Stimulated activated CD8-positive, alpha-beta memory T cell treated with anti-CD3 and anti-CD28 coated beads, Interleukin-4, amount 100 ng/mL, for 48 hours (primary cell): ENCODE measurements at regions not wholly inside any gene's neighbourhood (a gene's known extent, or its start where the extent isn't known, plus 50 kb on each side); places are given as distances from the start of the nearest gene placed in this dataset.
"Not testable (repeated sequence)": the region's sequence is repeated elsewhere in the genome, so short reads cannot be mapped to it uniquely, and the experiment has no call there.

Source experiments
- DNase-seq: peaks from one replicate; pipeline ENCODE4 v3.0.0-alpha.2; 2020

- DNase-seq: no peak
These were observed 308.6 kb upstream of the NRP1 start for GRCh38 chr10:33643042-33643441.

- DNase-seq: no peak
These were observed 304.4 kb upstream of the NRP1 start for GRCh38 chr10:33638891-33639290.

GRCh38 chr10:33638374-33638773, 303.9 kb upstream of the NRP1 start:
- DNase-seq: no peak

GRCh38 chr10:33635967-33636515, 301.6 kb upstream of the NRP1 start:
- no peak for DNase-seq

GRCh38 chr10:33632432-33632831, 298.0 kb upstream of the NRP1 start:
- DNase-seq: no peak

GRCh38 chr10:33631991-33632390, 297.5 kb upstream of the NRP1 start:
- DNase-seq: no peak

- no peak for DNase-seq
These were observed 296.3 kb upstream of the NRP1 start for GRCh38 chr10:33630761-33631160.

- no peak for DNase-seq
These were observed 293.1 kb upstream of the NRP1 start for GRCh38 chr10:33627611-33628010.

GRCh38 chr10:33626798-33627466, 292.5 kb upstream of the NRP1 start:
- no peak for DNase-seq

- DNase-seq: no peak
These were observed 289.2 kb upstream of the NRP1 start for GRCh38 chr10:33623669-33624068.

- no peak for DNase-seq
These were observed 286.6 kb upstream of the NRP1 start for GRCh38 chr10:33621101-33621500.

GRCh38 chr10:33618196-33618595, 283.7 kb upstream of the NRP1 start:
- no peak for DNase-seq

- no peak for DNase-seq
These were observed 283.1 kb upstream of the NRP1 start for GRCh38 chr10:33617381-33618080.

- DNase-seq: no peak
These were observed 282.5 kb upstream of the NRP1 start for GRCh38 chr10:33616956-33617355.

- DNase-seq: no peak
These were observed 278.1 kb upstream of the NRP1 start for GRCh38 chr10:33612551-33612950.

GRCh38 chr10:33612116-33612515, 277.6 kb upstream of the NRP1 start:
- no peak for DNase-seq

GRCh38 chr10:33611423-33611822, 277.0 kb upstream of the NRP1 start:
- DNase-seq: no peak

GRCh38 chr10:33609546-33609945, 275.1 kb upstream of the NRP1 start:
- DNase-seq: no peak

- no peak for DNase-seq
These were observed 267.8 kb upstream of the NRP1 start for GRCh38 chr10:33602278-33602677.

- no peak for DNase-seq
These were observed 265.9 kb upstream of the NRP1 start for GRCh38 chr10:33600381-33600780.

GRCh38 chr10:33596422-33596821, 262.0 kb upstream of the NRP1 start:
- no peak for DNase-seq

- no peak for DNase-seq
These were observed 260.0 kb upstream of the NRP1 start for GRCh38 chr10:33594475-33594874.

GRCh38 chr10:33588974-33589600, 254.6 kb upstream of the NRP1 start:
- no peak for DNase-seq

- not testable (repeated sequence) for DNase-seq
These were observed 250.1 kb upstream of the NRP1 start for GRCh38 chr10:33584596-33584995.
